ENCODE measurements at regions not wholly inside any gene's neighbourhood (a gene's known extent, or its start where the extent isn't known, plus 50 kb on each side); places are given as distances from the start of the nearest gene placed in this dataset.

GRCh38 chr11:19607656-19608360 is 104.8 kb upstream of the NAV2 start:
- no peaks in the 10 kb centered on the region for H3K9me3 ChIP-seq (ENCODE audit: low read depth, low read length, poor library complexity, severe bottlenecking)
- ChIA-PET CTCF (no interaction called here), POLR2A (ENCODE audit: low non-redundant PET) (no interaction called here)
- H3K4me1 ChIP-seq (ENCODE audit: insufficient read depth, low read length, poor library complexity, severe bottlenecking), result no peaks in the 10 kb centered on the region
- H3K4me3 ChIP-seq (ENCODE audit: low read depth, low read length, poor library complexity, severe bottlenecking), result no peak overlapping the region
- intact Hi-C loops (cut with micrococcal nuclease; ENCODE audit: unreplicated experiment), result no loop called here
- no peak for DNase-seq (ENCODE audit: low spot score)
- TF ChIP-seq CTCF (conservative IDR thresholded peaks at IDR 0.05; ENCODE audit: low read depth, low read length) (no peak), EZH2 (IDR thresholded peaks at IDR 0.05; ENCODE audit: borderline replicate concordance, low read depth, low read length, poor library complexity, severe bottlenecking) (no peak)
- no peaks in the 10 kb centered on the region for H3K27me3 ChIP-seq (replicated peaks; ENCODE audit: insufficient read depth, low read depth, low read length, poor library complexity)
- no peak overlapping the region for H3K27ac ChIP-seq (ENCODE audit: low read depth, low read length, poor library complexity, severe bottlenecking)
- BruUV-seq (replicated peaks), result no TSS peak
- H3K36me3 ChIP-seq (ENCODE audit: insufficient read depth, low read length, poor library complexity, severe bottlenecking), result no peaks in the 10 kb centered on the region

GRCh38 chr11:19606856-19607655 is 105.6 kb upstream of the NAV2 start:
- intact Hi-C loops (cut with micrococcal nuclease; ENCODE audit: unreplicated experiment), result no loop called here
- TF ChIP-seq EZH2 (IDR thresholded peaks at IDR 0.05; ENCODE audit: borderline replicate concordance, low read depth, low read length, poor library complexity, severe bottlenecking) (no peak), CTCF (conservative IDR thresholded peaks at IDR 0.05; ENCODE audit: low read depth, low read length) (no peak)
- no peak for DNase-seq (ENCODE audit: low spot score)
- no peaks in the 10 kb centered on the region for H3K27me3 ChIP-seq (replicated peaks; ENCODE audit: insufficient read depth, low read depth, low read length, poor library complexity)
- H3K36me3 ChIP-seq (ENCODE audit: insufficient read depth, low read length, poor library complexity, severe bottlenecking), result no peaks in the 10 kb centered on the region
- BruUV-seq (replicated peaks), result no TSS peak
- H3K4me1 ChIP-seq (ENCODE audit: insufficient read depth, low read length, poor library complexity, severe bottlenecking), result no peaks in the 10 kb centered on the region
- no peak overlapping the region for H3K4me3 ChIP-seq (ENCODE audit: low read depth, low read length, poor library complexity, severe bottlenecking)
- ChIA-PET POLR2A (ENCODE audit: low non-redundant PET) (no interaction called here), CTCF (no interaction called here)
- no peaks in the 10 kb centered on the region for H3K9me3 ChIP-seq (ENCODE audit: low read depth, low read length, poor library complexity, severe bottlenecking)
- no peak overlapping the region for H3K27ac ChIP-seq (ENCODE audit: low read depth, low read length, poor library complexity, severe bottlenecking)

GRCh38 chr11:19605520-19606371 is 106.9 kb upstream of the NAV2 start:
- Histone ChIP-seq H3K9me3 (ENCODE audit: low read depth, low read length, poor library complexity, severe bottlenecking) (no peaks in the 10 kb centered on the region), H3K27me3 (replicated peaks; ENCODE audit: insufficient read depth, low read depth, low read length, poor library complexity) (no peaks in the 10 kb centered on the region), H3K27ac (ENCODE audit: low read depth, low read length, poor library complexity, severe bottlenecking) (no peak overlapping the region), H3K4me1 (ENCODE audit: insufficient read depth, low read length, poor library complexity, severe bottlenecking) (no peaks in the 10 kb centered on the region), H3K36me3 (ENCODE audit: insufficient read depth, low read length, poor library complexity, severe bottlenecking) (no peaks in the 10 kb centered on the region), H3K4me3 (ENCODE audit: low read depth, low read length, poor library complexity, severe bottlenecking) (no peak overlapping the region)
- DNase-seq (ENCODE audit: low spot score), result peak; percentile 73
- intact Hi-C loops (cut with micrococcal nuclease; ENCODE audit: unreplicated experiment), result no loop called here
- BruUV-seq (replicated peaks), result no TSS peak
- ChIA-PET POLR2A (ENCODE audit: low non-redundant PET) (no interaction called here), CTCF (no interaction called here)
- TF ChIP-seq CTCF (conservative IDR thresholded peaks at IDR 0.05; ENCODE audit: low read depth, low read length) (no peak), EZH2 (IDR thresholded peaks at IDR 0.05; ENCODE audit: borderline replicate concordance, low read depth, low read length, poor library complexity, severe bottlenecking) (no peak)

Data from A673 (cell line).